ENCODE measurements at regions not wholly inside any gene's neighbourhood (a gene's known extent, or its start where the extent isn't known, plus 50 kb on each side); places are given as distances from the start of the nearest gene placed in this dataset.

GRCh38 chr22:26905076-26905475, 247.7 kb downstream of the MIAT start:
- no peak overlapping the region for H3K27ac ChIP-seq (ENCODE audit: low read depth in 1 of 2, low read length in 1 of 2)
- peaks cover 0 to 58% (median 44%) of the 10 kb centered on the region in 3 donors for H3K27me3 ChIP-seq (ENCODE audit: control insufficient read depth in 3 of 3, insufficient read depth in 3 of 3, low read length in 2 of 3)
- no peak for TF ChIP-seq CTCF (IDR thresholded peaks at IDR 0.05; ENCODE audit: control extremely low read depth, extremely low read depth)
- H3K9me3 ChIP-seq (ENCODE audit: control insufficient read depth in 4 of 4, insufficient read depth in 3 of 4, low read length in 3 of 4), result peaks cover 0 to 10% (median 0%) of the 10 kb centered on the region in 4 donors
- DNase-seq (no peak), ATAC-seq (ENCODE audit: insufficient read depth, low FRiP score) (no peak)
- H3K9ac ChIP-seq (ENCODE audit: insufficient read depth in 1 of 2, low read length in 2 of 2), result no peak overlapping the region
- 73 to 79% methylated on average over 3 of the region's 3 CpGs for WGBS, 2 donors
- H3K4me3 ChIP-seq, result no peak overlapping the region
- no peaks in the 10 kb centered on the region for H3K36me3 ChIP-seq (ENCODE audit: control insufficient read depth in 4 of 4, insufficient read depth in 4 of 4, low read length in 4 of 4)
- peaks cover 0 to 2% (median 0%) of the 10 kb centered on the region in 5 donors for H3K4me1 ChIP-seq (ENCODE audit: control insufficient read depth in 5 of 5, insufficient read depth in 5 of 5, low read length in 5 of 5)

GRCh38 chr22:26905640-26906039, 248.3 kb downstream of the MIAT start:
- ATAC-seq (ENCODE audit: insufficient read depth, low FRiP score) (no peak), DNase-seq (no peak)
- peaks cover 0 to 2% (median 0%) of the 10 kb centered on the region in 5 donors for H3K4me1 ChIP-seq (ENCODE audit: control insufficient read depth in 5 of 5, insufficient read depth in 5 of 5, low read length in 5 of 5)
- H3K9ac ChIP-seq (ENCODE audit: insufficient read depth in 1 of 2, low read length in 2 of 2), result no peak overlapping the region
- H3K36me3 ChIP-seq (ENCODE audit: control insufficient read depth in 4 of 4, insufficient read depth in 4 of 4, low read length in 4 of 4), result no peaks in the 10 kb centered on the region
- peaks cover 0 to 10% (median 0%) of the 10 kb centered on the region in 4 donors for H3K9me3 ChIP-seq (ENCODE audit: control insufficient read depth in 4 of 4, insufficient read depth in 3 of 4, low read length in 3 of 4)
- 47 to 56% methylated on average over 4 of the region's 4 CpGs for WGBS, 2 donors
- no peak overlapping the region for H3K27ac ChIP-seq (ENCODE audit: low read depth in 1 of 2, low read length in 1 of 2)
- peaks cover 0 to 63% (median 46%) of the 10 kb centered on the region in 3 donors for H3K27me3 ChIP-seq (ENCODE audit: control insufficient read depth in 3 of 3, insufficient read depth in 3 of 3, low read length in 2 of 3)
- H3K4me3 ChIP-seq, result no peak overlapping the region
- no peak for TF ChIP-seq CTCF (IDR thresholded peaks at IDR 0.05; ENCODE audit: control extremely low read depth, extremely low read depth)

- WGBS, 2 donors, result 82 to 88% methylated on average over 10 of the region's 10 CpGs
- Histone ChIP-seq H3K27ac (ENCODE audit: low read depth in 1 of 2, low read length in 1 of 2) (no peak overlapping the region), H3K9me3 (ENCODE audit: control insufficient read depth in 4 of 4, insufficient read depth in 3 of 4, low read length in 3 of 4) (peaks cover 0 to 10% (median 0%) of the 10 kb centered on the region in 4 donors), H3K9ac (ENCODE audit: insufficient read depth in 1 of 2, low read length in 2 of 2) (no peak overlapping the region), H3K36me3 (ENCODE audit: control insufficient read depth in 4 of 4, insufficient read depth in 4 of 4, low read length in 4 of 4) (no peaks in the 10 kb centered on the region), H3K4me1 (ENCODE audit: control insufficient read depth in 5 of 5, insufficient read depth in 5 of 5, low read length in 5 of 5) (peaks cover 0 to 2% (median 0%) of the 10 kb centered on the region in 5 donors), H3K4me3 (no peak overlapping the region), H3K27me3 (ENCODE audit: control insufficient read depth in 3 of 3, insufficient read depth in 3 of 3, low read length in 2 of 3) (peaks cover 0 to 64% (median 49%) of the 10 kb centered on the region in 3 donors)
- ATAC-seq (ENCODE audit: insufficient read depth, low FRiP score), result no peak
- no peak for DNase-seq
- no peak for TF ChIP-seq CTCF (IDR thresholded peaks at IDR 0.05; ENCODE audit: control extremely low read depth, extremely low read depth)
Observed at GRCh38 chr22:26906464-26906863, 249.1 kb downstream of the MIAT start.

GRCh38 chr22:26907366-26907765, 250.0 kb downstream of the MIAT start:
- ATAC-seq (ENCODE audit: insufficient read depth, low FRiP score), result no peak
- Histone ChIP-seq H3K27ac (ENCODE audit: low read depth in 1 of 2, low read length in 1 of 2) (no peak overlapping the region), H3K4me3 (no peak overlapping the region), H3K9me3 (ENCODE audit: control insufficient read depth in 4 of 4, insufficient read depth in 3 of 4, low read length in 3 of 4) (peaks cover 0 to 10% (median 0%) of the 10 kb centered on the region in 4 donors), H3K9ac (ENCODE audit: insufficient read depth in 1 of 2, low read length in 2 of 2) (no peak overlapping the region), H3K27me3 (ENCODE audit: control insufficient read depth in 3 of 3, insufficient read depth in 3 of 3, low read length in 2 of 3) (peaks cover 0 to 71% (median 55%) of the 10 kb centered on the region in 3 donors), H3K36me3 (ENCODE audit: control insufficient read depth in 4 of 4, insufficient read depth in 4 of 4, low read length in 4 of 4) (no peaks in the 10 kb centered on the region), H3K4me1 (ENCODE audit: control insufficient read depth in 5 of 5, insufficient read depth in 5 of 5, low read length in 5 of 5) (peaks cover 0 to 2% (median 0%) of the 10 kb centered on the region in 5 donors)
- WGBS, 2 donors, result 96% methylated on average over 2 of the region's 2 CpGs
- TF ChIP-seq CTCF (IDR thresholded peaks at IDR 0.05; ENCODE audit: control extremely low read depth, extremely low read depth), result no peak
- no peak for DNase-seq

Data from lung (tissue), 11 donors.